B cell (primary cell): ENCODE measurements at regions not wholly inside any gene's neighbourhood (a gene's known extent, or its start where the extent isn't known, plus 50 kb on each side); places are given as distances from the start of the nearest gene placed in this dataset.

Experiments used
- ATAC-seq: fragments of 200-7000 bp; cut with Tn5 transposase; one replicate; pipeline ENCODE4 v1.10.0; 2021; ENCODE audit warnings: low read depth, mild to moderate bottlenecking, moderate number of reproducible peaks, moderate library complexity
- CTCF ChIA-PET: fragments of 350-600 bp; sonication (Branson Sonifier 250); formaldehyde crosslinking; loops from one replicate; lab custom pipeline; 2021; ENCODE audit warnings: antibody characterized with exemption, inconsistent platforms; lab: Charles Lee
- POLR2A ChIA-PET: fragments of 350-600 bp; sonication (Branson Sonifier 250); formaldehyde crosslinking; loops from one replicate; lab custom pipeline; 2021; ENCODE audit warnings: antibody characterized with exemption; lab: Charles Lee
- DNase-seq: peaks from one replicate; pipeline ENCODE4 v3.0.0; 2013
- H2AFZ ChIP-seq: 2 replicates; pipeline ENCODE4 v1.6.1; 2012; ENCODE audit warnings: mild to moderate bottlenecking, low read depth, low read length; ENCODE audit not compliant: insufficient read depth, poor library complexity, severe bottlenecking
- H3K27ac ChIP-seq, 2 donors: 1 replicate in 1 of 2; 2 replicates in 1 of 2; pipeline ENCODE4 v1.5.1; 2012 to 2013; ENCODE audit warnings: low read length in 2 of 2, mild to moderate bottlenecking in 2 of 2, moderate library complexity in 1 of 2
- H3K27me3 ChIP-seq, 4 experiments: fragments of 200-600 bp in 1 of 4; sonication (generic) in 1 of 4; replicated peaks in 1 of 4; 1 replicate in 2 of 4; 2 replicates in 2 of 4; pipeline versions ENCODE4 v1.6.1 to v1.7.0; 2013 to 2016; ENCODE audit warnings: low read length in 3 of 4, mild to moderate bottlenecking in 2 of 4, mixed read lengths in 1 of 4, moderate library complexity in 1 of 4; ENCODE audit not compliant: insufficient read depth in 4 of 4, control insufficient read depth in 3 of 4; ENCODE audit errors: control extremely low read depth in 1 of 4
- H3K36me3 ChIP-seq, 2 experiments: replicated peaks in 1 of 2; 1 replicate in 1 of 2; 2 replicates in 1 of 2; pipeline versions ENCODE4 v1.6.1 to v1.7.1; 2013; ENCODE audit warnings: low read length in 1 of 2; ENCODE audit not compliant: insufficient read depth in 2 of 2, control insufficient read depth in 1 of 2; ENCODE audit errors: control extremely low read depth in 1 of 2, extremely low read depth in 1 of 2
- H3K4me1 ChIP-seq, 2 donors: fragments of 200-600 bp in 1 of 2; sonication (generic) in 1 of 2; 1 replicate in 1 of 2; 2 replicates in 1 of 2; pipeline versions ENCODE4 v1.5.1 to v1.6.1; 2013 to 2017; ENCODE audit warnings: low read length in 2 of 2; ENCODE audit not compliant: control insufficient read depth in 2 of 2, insufficient read depth in 2 of 2
- H3K4me2 ChIP-seq: replicated peaks from 2 replicates; pipeline ENCODE3; 2012; ENCODE audit warnings: mild to moderate bottlenecking, low read depth, low read length; ENCODE audit not compliant: poor library complexity, severe bottlenecking
- H3K4me3 ChIP-seq, 5 experiments: fragments of 200-600 bp in 1 of 5; sonication (generic) in 1 of 5; 1 replicate in 3 of 5; 2 replicates in 2 of 5; pipeline versions ENCODE4 v1.5.1 to v1.7.0; 2011 to 2016; ENCODE audit warnings: low read length in 4 of 5, mild to moderate bottlenecking in 4 of 5, low read depth in 2 of 5, control low read depth in 1 of 5, moderate library complexity in 1 of 5; ENCODE audit not compliant: insufficient read depth in 1 of 5; ENCODE audit errors: control extremely low read depth in 1 of 5, extremely low read depth in 1 of 5
- H3K79me2 ChIP-seq: fragments of 200-600 bp; sonication (generic); one replicate; pipeline ENCODE4 v1.6.0; 2016; ENCODE audit warnings: low read length; ENCODE audit not compliant: control insufficient read depth, insufficient read depth
- H3K9ac ChIP-seq: fragments of 200-600 bp; sonication (generic); 2 replicates; pipeline ENCODE4 v1.6.1; 2017; ENCODE audit warnings: mild to moderate bottlenecking, low read length, moderate library complexity
- H3K9me3 ChIP-seq, 3 donors: one replicate each; pipeline versions ENCODE4 v1.6.1 to v1.7.1; 2013; ENCODE audit warnings: low read length in 2 of 3; ENCODE audit not compliant: control insufficient read depth in 2 of 3, insufficient read depth in 1 of 3; ENCODE audit errors: control extremely low read depth in 1 of 3
- H4K20me1 ChIP-seq: 2 replicates; pipeline ENCODE4 v1.6.0; 2012; ENCODE audit warnings: mild to moderate bottlenecking, low read length; ENCODE audit not compliant: insufficient read depth, control insufficient read depth, poor library complexity, severe bottlenecking
- H3K27ac Mint-ChIP-seq: one replicate; pipeline ENCODE4 v1.8.0; 2021; ENCODE audit warnings: mixed read lengths
- H3K27me3 Mint-ChIP-seq: one replicate; pipeline ENCODE4 v1.8.0; 2021; ENCODE audit warnings: mixed read lengths
- H3K4me1 Mint-ChIP-seq: one replicate; pipeline ENCODE4 v1.8.0; 2021; ENCODE audit warnings: mixed read lengths
- H3K4me3 Mint-ChIP-seq: one replicate; pipeline ENCODE4 v1.8.0; 2021; ENCODE audit warnings: mixed read lengths
- H3K9me3 Mint-ChIP-seq: one replicate; pipeline ENCODE4 v1.8.0; 2022; ENCODE audit warnings: mixed read lengths; ENCODE audit not compliant: insufficient read depth
- EZH2 ChIP-seq: IDR thresholded peaks from 2 replicates; pipeline ENCODE4 v1.6.1; 2012; ENCODE audit warnings: borderline replicate concordance, low read depth, mild to moderate bottlenecking, moderate library complexity, low read length; ENCODE audit not compliant: insufficient read depth, poor library complexity, severe bottlenecking
- WGBS: methylation state at CpG from one replicate; pipeline ENCODE4 v1.1.5; 2013; ENCODE audit warnings: missing lambda C conversion rate; ENCODE audit not compliant: insufficient coverage; 5-methylcytosine and 5-hydroxymethylcytosine counted together
- intact Hi-C: fragments of 100-400 bp; cut with micrococcal nuclease; formaldehyde crosslinking; loops from one replicate; pipeline ENCODE4 v1.10.0; 2022
- TF ChIP-seq, protein P1 (sequence below): fragments of 200-600 bp; IDR thresholded peaks from one replicate; pipeline ENCODE4 v1.8.0; 2022; ENCODE audit warnings: antibody characterized with exemption, mild to moderate bottlenecking

DNA sequence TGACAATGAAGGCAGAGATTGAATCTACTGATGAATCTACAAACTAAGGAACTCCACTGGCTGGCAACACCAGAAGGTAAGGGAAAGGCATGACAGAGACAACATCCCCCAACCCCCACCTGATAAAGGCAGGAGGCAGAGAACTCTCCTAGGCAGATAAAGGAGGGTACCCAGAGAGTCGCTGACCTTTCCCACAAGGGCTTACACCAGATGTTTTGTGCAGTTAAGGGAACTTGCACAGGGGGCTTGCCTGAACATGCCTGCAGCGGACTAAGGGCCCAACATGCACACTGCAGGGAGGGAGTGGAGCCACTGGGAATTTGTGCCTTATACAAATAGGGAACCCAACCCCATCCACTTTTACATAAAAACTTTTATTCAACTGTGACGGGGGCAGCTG is 1996.9 kb upstream of the RAG2 start:
- Histone ChIP-seq H3K27ac (no peak overlapping the region), H3K27me3 (no peaks in the 10 kb centered on the region), H3K36me3 (no peaks in the 10 kb centered on the region), H3K4me1 (no peaks in the 10 kb centered on the region), H3K4me3 (no peak overlapping the region), H2AFZ (no peak overlapping the region), H3K4me2 (no peak overlapping the region), H3K79me2 (no peaks in the 10 kb centered on the region), H3K9me3 (peaks cover 0 to 5% (median 0%) of the 10 kb centered on the region in 3 donors), H3K9ac (no peak overlapping the region), H4K20me1 (no peaks in the 10 kb centered on the region)
- POLR2A ChIA-PET, result no interaction called here
- 100% methylated on average over 2 of the region's 3 CpGs for WGBS
- Mint-ChIP-seq H3K4me1 (no peaks in the 10 kb centered on the region), H3K9me3 (peaks cover 7% of the 10 kb centered on the region), H3K4me3 (no peak overlapping the region), H3K27ac (no peak overlapping the region), H3K27me3 (no peaks in the 10 kb centered on the region)
- intact Hi-C loops, result no loop called here
- no peak for TF ChIP-seq EZH2
- TF ChIP-seq, protein P1, sequence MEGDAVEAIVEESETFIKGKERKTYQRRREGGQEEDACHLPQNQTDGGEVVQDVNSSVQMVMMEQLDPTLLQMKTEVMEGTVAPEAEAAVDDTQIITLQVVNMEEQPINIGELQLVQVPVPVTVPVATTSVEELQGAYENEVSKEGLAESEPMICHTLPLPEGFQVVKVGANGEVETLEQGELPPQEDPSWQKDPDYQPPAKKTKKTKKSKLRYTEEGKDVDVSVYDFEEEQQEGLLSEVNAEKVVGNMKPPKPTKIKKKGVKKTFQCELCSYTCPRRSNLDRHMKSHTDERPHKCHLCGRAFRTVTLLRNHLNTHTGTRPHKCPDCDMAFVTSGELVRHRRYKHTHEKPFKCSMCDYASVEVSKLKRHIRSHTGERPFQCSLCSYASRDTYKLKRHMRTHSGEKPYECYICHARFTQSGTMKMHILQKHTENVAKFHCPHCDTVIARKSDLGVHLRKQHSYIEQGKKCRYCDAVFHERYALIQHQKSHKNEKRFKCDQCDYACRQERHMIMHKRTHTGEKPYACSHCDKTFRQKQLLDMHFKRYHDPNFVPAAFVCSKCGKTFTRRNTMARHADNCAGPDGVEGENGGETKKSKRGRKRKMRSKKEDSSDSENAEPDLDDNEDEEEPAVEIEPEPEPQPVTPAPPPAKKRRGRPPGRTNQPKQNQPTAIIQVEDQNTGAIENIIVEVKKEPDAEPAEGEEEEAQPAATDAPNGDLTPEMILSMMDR, result no peak
- ATAC-seq (no peak), DNase-seq (no peak)
- CTCF ChIA-PET, result no interaction called here

GRCh38 chr11:38593649-38594048 is 1995.6 kb upstream of the RAG2 start:
- CTCF ChIA-PET, result no interaction called here
- no peaks in the 10 kb centered on the region for H3K4me1 Mint-ChIP-seq

More at GRCh38 chr11:38593649-38594048, 1995.6 kb upstream of the RAG2 start:
- Histone ChIP-seq H3K4me2 (no peak overlapping the region), H3K27me3 (no peaks in the 10 kb centered on the region), H3K4me3 (no peak overlapping the region), H3K9ac (no peak overlapping the region), H3K4me1 (no peaks in the 10 kb centered on the region), H3K36me3 (no peaks in the 10 kb centered on the region), H3K27ac (no peak overlapping the region), H3K79me2 (no peaks in the 10 kb centered on the region), H3K9me3 (peaks cover 0 to 5% (median 1%) of the 10 kb centered on the region in 3 donors), H2AFZ (no peak overlapping the region), H4K20me1 (no peaks in the 10 kb centered on the region)
- Mint-ChIP-seq H3K27ac (no peak overlapping the region), H3K9me3 (peaks cover 7% of the 10 kb centered on the region), H3K4me3 (no peak overlapping the region), H3K27me3 (no peaks in the 10 kb centered on the region)
- no CpG with 5 or more reads among the region's 1 CpG for WGBS
- TF ChIP-seq, protein P1, result no peak
- no peak for ATAC-seq
- POLR2A ChIA-PET, result no interaction called here
- DNase-seq, result no peak
- intact Hi-C loops, result no loop called here
